ENCODE measurements at regions not wholly inside any gene's neighbourhood (a gene's known extent, or its start where the extent isn't known, plus 50 kb on each side); places are given as distances from the start of the nearest gene placed in this dataset.

GRCh38 chr1:232105561-232105960 is 479.0 kb downstream of the DISC1 start:
- no peak for TF ChIP-seq POLR2A (IDR thresholded peaks at IDR 0.05; ENCODE audit: low read depth, low read length)
- no peak for TF ChIP-seq POLR2AphosphoS5 (IDR thresholded peaks at IDR 0.05; ENCODE audit: low read depth, low read length)
